Stimulated activated CD4-positive, alpha-beta T cell treated with anti-CD3 and anti-CD28 coated beads, Interleukin-15, amount 100 ng/mL, for 24 hours (primary cell): ENCODE measurements at regions not wholly inside any gene's neighbourhood (a gene's known extent, or its start where the extent isn't known, plus 50 kb on each side); places are given as distances from the start of the nearest gene placed in this dataset.
"Not testable (repeated sequence)": the region's sequence is repeated elsewhere in the genome, so short reads cannot be mapped to it uniquely, and the experiment has no call there.

Experiments
- DNase-seq: peaks from one replicate; pipeline ENCODE4 v3.0.0-alpha.2; 2020

- DNase-seq: no peak
Measured at GRCh38 chr2:226310146-226310545, 489.5 kb downstream of the IRS1 start.

GRCh38 chr2:226308986-226309385, 490.6 kb downstream of the IRS1 start:
- DNase-seq: no peak

- DNase-seq: no peak
Measured at GRCh38 chr2:226308323-226308680, 491.3 kb downstream of the IRS1 start.

GRCh38 chr2:226307487-226308322, 491.9 kb downstream of the IRS1 start:
- no peak for DNase-seq

GRCh38 chr2:226306969-226307368, 492.7 kb downstream of the IRS1 start:
- DNase-seq: no peak

- DNase-seq: no peak
Measured at GRCh38 chr2:226304308-226304707, 495.3 kb downstream of the IRS1 start.

- no peak for DNase-seq
Measured at GRCh38 chr2:226303707-226304106, 495.9 kb downstream of the IRS1 start.

- DNase-seq: no peak
Measured at GRCh38 chr2:226300196-226300886, 499.3 kb downstream of the IRS1 start.

GRCh38 chr2:226299771-226300170, 499.8 kb downstream of the IRS1 start:
- no peak for DNase-seq

- DNase-seq: no peak
Measured at GRCh38 chr2:226295681-226296080, 503.9 kb downstream of the IRS1 start.

GRCh38 chr2:226295123-226295522, 504.5 kb downstream of the IRS1 start:
- no peak for DNase-seq

- DNase-seq: not testable (repeated sequence)
Measured at GRCh38 chr2:226291281-226291680, 508.3 kb downstream of the IRS1 start.

GRCh38 chr2:226286916-226287315, 512.7 kb downstream of the IRS1 start:
- DNase-seq: no peak

- DNase-seq: no peak
Measured at GRCh38 chr2:226283796-226284195, 515.8 kb downstream of the IRS1 start.

GRCh38 chr2:226282151-226282550, 517.5 kb downstream of the IRS1 start:
- no peak for DNase-seq

- DNase-seq: not testable (repeated sequence)
Measured at GRCh38 chr2:226280136-226280535, 519.5 kb downstream of the IRS1 start.

- no peak for DNase-seq
Measured at GRCh38 chr2:226275215-226275614, 524.4 kb downstream of the IRS1 start.

GRCh38 chr2:226274143-226274542, 525.5 kb downstream of the IRS1 start:
- no peak for DNase-seq

GRCh38 chr2:226273440-226273839, 526.2 kb downstream of the IRS1 start:
- no peak for DNase-seq

- no peak for DNase-seq
Measured at GRCh38 chr2:226272435-226272834, 527.2 kb downstream of the IRS1 start.

- no peak for DNase-seq
Measured at GRCh38 chr2:226270285-226271058, 529.1 kb downstream of the IRS1 start.

GRCh38 chr2:226267516-226268289, 531.9 kb downstream of the IRS1 start:
- DNase-seq: no peak
